Sigmoid colon (tissue), 4 donors: ENCODE measurements at regions not wholly inside any gene's neighbourhood (a gene's known extent, or its start where the extent isn't known, plus 50 kb on each side); places are given as distances from the start of the nearest gene placed in this dataset.

Experiments used
- POLR2A ChIP-seq, 2 donors: fragments of 450-650 bp; IDR thresholded peaks; one replicate each; pipeline ENCODE4 v1.6.1; 2016; ENCODE audit warnings: antibody characterized with exemption in 2 of 2, mild to moderate bottlenecking in 2 of 2, moderate library complexity in 2 of 2
- POLR2AphosphoS5 ChIP-seq, 4 donors: sonication (generic); formaldehyde crosslinking; IDR thresholded peaks; one replicate each; pipeline ENCODE4 v1.6.1; 2017; ENCODE audit warnings: antibody characterized with exemption in 4 of 4
- TF ChIP-seq, protein P1 (sequence below), 4 experiments: fragments of 450-650 bp in 3 of 4; fragments of 200-600 bp in 1 of 4; IDR thresholded peaks; one replicate each; pipeline ENCODE4 v1.5.1; 2016 to 2019; ENCODE audit warnings: antibody characterized with exemption in 4 of 4, mild to moderate bottlenecking in 3 of 4, moderate library complexity in 2 of 4

DNA sequence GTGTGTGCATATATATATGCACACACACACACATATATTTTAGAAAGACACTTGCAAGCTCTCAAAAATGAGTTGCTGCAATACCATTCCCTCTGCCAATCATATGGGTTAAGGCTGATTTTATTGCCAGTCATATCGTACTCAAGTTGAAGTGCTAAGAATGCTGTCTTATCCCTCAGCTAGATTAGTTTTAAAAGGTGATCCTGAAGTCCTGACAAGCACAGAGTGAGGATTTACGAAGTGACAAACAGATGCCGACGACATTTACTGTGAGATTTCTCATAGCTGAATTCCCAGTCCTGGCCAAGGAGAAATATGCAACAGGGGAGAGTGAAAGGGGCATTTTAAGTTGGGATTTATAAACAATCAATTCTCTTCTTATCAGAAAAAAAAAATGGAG lies 126.2 kb upstream of the RBFOX1 start:
- TF ChIP-seq POLR2AphosphoS5 (IDR thresholded peaks at IDR 0.05) (no peak), POLR2A (IDR thresholded peaks at IDR 0.05) (no peak)
- TF ChIP-seq, protein P1, sequence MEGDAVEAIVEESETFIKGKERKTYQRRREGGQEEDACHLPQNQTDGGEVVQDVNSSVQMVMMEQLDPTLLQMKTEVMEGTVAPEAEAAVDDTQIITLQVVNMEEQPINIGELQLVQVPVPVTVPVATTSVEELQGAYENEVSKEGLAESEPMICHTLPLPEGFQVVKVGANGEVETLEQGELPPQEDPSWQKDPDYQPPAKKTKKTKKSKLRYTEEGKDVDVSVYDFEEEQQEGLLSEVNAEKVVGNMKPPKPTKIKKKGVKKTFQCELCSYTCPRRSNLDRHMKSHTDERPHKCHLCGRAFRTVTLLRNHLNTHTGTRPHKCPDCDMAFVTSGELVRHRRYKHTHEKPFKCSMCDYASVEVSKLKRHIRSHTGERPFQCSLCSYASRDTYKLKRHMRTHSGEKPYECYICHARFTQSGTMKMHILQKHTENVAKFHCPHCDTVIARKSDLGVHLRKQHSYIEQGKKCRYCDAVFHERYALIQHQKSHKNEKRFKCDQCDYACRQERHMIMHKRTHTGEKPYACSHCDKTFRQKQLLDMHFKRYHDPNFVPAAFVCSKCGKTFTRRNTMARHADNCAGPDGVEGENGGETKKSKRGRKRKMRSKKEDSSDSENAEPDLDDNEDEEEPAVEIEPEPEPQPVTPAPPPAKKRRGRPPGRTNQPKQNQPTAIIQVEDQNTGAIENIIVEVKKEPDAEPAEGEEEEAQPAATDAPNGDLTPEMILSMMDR (IDR thresholded peaks at IDR 0.05) = no peak
